ENCODE measurements at regions not wholly inside any gene's neighbourhood (a gene's known extent, or its start where the extent isn't known, plus 50 kb on each side); places are given as distances from the start of the nearest gene placed in this dataset.

DNA sequence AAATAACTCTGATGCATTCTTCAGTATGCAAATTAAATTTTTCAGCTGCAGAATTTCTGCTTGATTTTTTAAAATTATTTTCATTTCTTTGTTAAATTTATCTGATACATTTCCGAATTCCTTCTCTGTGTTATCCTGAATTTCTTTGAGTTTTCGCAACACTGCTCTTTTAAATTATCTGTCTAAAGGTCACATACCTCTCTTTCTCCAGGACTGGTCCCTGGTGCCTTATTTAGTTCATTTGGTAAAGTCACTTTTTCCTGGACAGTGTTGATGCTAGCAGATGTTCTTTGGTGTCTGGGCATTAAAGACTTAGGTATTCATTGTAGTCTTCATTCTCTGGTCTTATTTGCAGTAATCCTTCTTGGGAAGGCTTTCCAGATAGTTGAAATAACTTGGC, 577.4 kb upstream of the LUZP2 start:
- no peak overlapping the region for H2AFZ ChIP-seq (replicated peaks)
- Mint-ChIP-seq H3K27me3 (ENCODE audit: insufficient read depth, low read depth) (peaks cover 2% of the 10 kb centered on the region), H3K4me1 (no peaks in the 10 kb centered on the region), H3K36me3 (no peaks in the 10 kb centered on the region), H3K27ac (no peak overlapping the region), H3K9me3 (no peaks in the 10 kb centered on the region), H3K4me3 (no peak overlapping the region)
- H3K27ac ChIP-seq = no peak overlapping the region
- H3K4me3 ChIP-seq = no peak overlapping the region
- H3K79me2 ChIP-seq (ENCODE audit: low read depth) = no peaks in the 10 kb centered on the region
- no peak overlapping the region for H3K9ac ChIP-seq
- no peaks in the 10 kb centered on the region for H3F3A ChIP-seq (ENCODE audit: low read depth)
- H3K36me3 ChIP-seq = no peaks in the 10 kb centered on the region
- no peaks in the 10 kb centered on the region for H3K4me1 ChIP-seq
- H4K20me1 ChIP-seq (ENCODE audit: low read depth) = no peaks in the 10 kb centered on the region
- no peaks in the 10 kb centered on the region for H3K9me3 ChIP-seq (ENCODE audit: low read depth)
- peak; percentile 2 for DNase-seq (ENCODE audit: low spot score)
- TF ChIP-seq EZH2phosphoT487 (IDR thresholded peaks at IDR 0.05) (no peak), EZH2 (IDR thresholded peaks at IDR 0.05) (no peak)
- TF ChIP-seq, protein P1, sequence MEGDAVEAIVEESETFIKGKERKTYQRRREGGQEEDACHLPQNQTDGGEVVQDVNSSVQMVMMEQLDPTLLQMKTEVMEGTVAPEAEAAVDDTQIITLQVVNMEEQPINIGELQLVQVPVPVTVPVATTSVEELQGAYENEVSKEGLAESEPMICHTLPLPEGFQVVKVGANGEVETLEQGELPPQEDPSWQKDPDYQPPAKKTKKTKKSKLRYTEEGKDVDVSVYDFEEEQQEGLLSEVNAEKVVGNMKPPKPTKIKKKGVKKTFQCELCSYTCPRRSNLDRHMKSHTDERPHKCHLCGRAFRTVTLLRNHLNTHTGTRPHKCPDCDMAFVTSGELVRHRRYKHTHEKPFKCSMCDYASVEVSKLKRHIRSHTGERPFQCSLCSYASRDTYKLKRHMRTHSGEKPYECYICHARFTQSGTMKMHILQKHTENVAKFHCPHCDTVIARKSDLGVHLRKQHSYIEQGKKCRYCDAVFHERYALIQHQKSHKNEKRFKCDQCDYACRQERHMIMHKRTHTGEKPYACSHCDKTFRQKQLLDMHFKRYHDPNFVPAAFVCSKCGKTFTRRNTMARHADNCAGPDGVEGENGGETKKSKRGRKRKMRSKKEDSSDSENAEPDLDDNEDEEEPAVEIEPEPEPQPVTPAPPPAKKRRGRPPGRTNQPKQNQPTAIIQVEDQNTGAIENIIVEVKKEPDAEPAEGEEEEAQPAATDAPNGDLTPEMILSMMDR (IDR thresholded peaks at IDR 0.05) = no peak
- H3K27me3 ChIP-seq = no peaks in the 10 kb centered on the region
- H3K4me2 ChIP-seq = no peak overlapping the region

DNA sequence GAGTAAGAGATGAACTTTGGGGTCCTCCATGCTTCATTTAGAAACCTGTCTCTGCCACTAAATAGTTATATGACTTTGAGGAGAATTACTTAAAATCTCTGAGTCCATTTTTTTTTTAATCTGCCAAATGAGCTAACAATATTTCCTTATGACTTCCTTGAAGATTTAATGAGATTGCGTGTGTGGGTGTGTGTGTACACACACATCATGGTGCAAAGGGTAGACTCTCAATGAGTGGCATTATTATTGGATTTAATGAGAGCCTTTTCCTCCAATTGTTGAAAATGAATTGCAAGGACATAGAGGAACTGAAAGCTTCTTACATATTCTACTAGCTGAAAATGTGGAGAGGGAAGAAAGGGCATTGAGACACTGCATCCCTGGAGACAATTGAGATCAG, 573.5 kb upstream of the LUZP2 start:
- H4K20me1 ChIP-seq (ENCODE audit: low read depth) = no peaks in the 10 kb centered on the region
- H3K4me1 Mint-ChIP-seq = no peaks in the 10 kb centered on the region
- no peaks in the 10 kb centered on the region for H3K27me3 ChIP-seq
- H3K27ac ChIP-seq = no peak overlapping the region
- H3K36me3 ChIP-seq = no peaks in the 10 kb centered on the region
- no peaks in the 10 kb centered on the region for H3K79me2 ChIP-seq (ENCODE audit: low read depth)
- H3K9me3 Mint-ChIP-seq = no peaks in the 10 kb centered on the region
- no peaks in the 10 kb centered on the region for H3F3A ChIP-seq (ENCODE audit: low read depth)
- no peaks in the 10 kb centered on the region for H3K36me3 Mint-ChIP-seq
- H3K4me3 Mint-ChIP-seq = no peak overlapping the region
- no peak overlapping the region for H3K9ac ChIP-seq
- H3K9me3 ChIP-seq (ENCODE audit: low read depth) = no peaks in the 10 kb centered on the region
- H3K4me3 ChIP-seq = no peak overlapping the region
- peaks cover 2% of the 10 kb centered on the region for H3K27me3 Mint-ChIP-seq (ENCODE audit: insufficient read depth, low read depth)
- no peak overlapping the region for H3K4me2 ChIP-seq
- no peak overlapping the region for H3K27ac Mint-ChIP-seq
- no peaks in the 10 kb centered on the region for H3K4me1 ChIP-seq
- TF ChIP-seq EZH2phosphoT487 (IDR thresholded peaks at IDR 0.05) = no peak
- TF ChIP-seq EZH2 (IDR thresholded peaks at IDR 0.05) = no peak
- TF ChIP-seq, protein P1 (IDR thresholded peaks at IDR 0.05) = no peak
- no peak overlapping the region for H2AFZ ChIP-seq (replicated peaks)
- DNase-seq (ENCODE audit: low spot score) = no peak

DNA sequence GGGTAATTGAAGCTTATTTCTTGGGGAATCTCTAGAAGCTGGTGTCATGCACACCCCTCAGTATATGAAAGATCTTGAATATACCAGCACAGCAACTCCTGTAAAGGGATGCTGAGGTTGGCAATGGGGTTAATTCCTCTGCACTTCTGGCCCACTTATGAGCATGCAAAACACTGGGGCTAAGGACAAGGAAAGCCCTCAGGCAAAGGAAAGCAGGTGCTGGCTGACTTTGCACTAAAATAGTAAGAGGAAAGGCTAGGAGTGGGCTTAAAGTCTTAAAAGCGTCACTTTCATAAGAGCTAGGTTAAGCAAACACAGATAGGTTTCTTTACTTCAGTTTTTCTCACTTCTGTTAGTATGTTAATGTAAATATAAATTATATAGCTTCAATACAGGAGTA, 572.6 kb upstream of the LUZP2 start:
- Mint-ChIP-seq H3K4me1 (no peaks in the 10 kb centered on the region), H3K27ac (no peak overlapping the region), H3K36me3 (no peaks in the 10 kb centered on the region), H3K4me3 (no peak overlapping the region), H3K9me3 (no peaks in the 10 kb centered on the region), H3K27me3 (ENCODE audit: insufficient read depth, low read depth) (peaks cover 2% of the 10 kb centered on the region)
- Histone ChIP-seq H3K36me3 (no peaks in the 10 kb centered on the region), H3K27ac (no peak overlapping the region), H3K4me3 (no peak overlapping the region), H3K9me3 (ENCODE audit: low read depth) (no peaks in the 10 kb centered on the region), H3K9ac (no peak overlapping the region), H4K20me1 (ENCODE audit: low read depth) (no peaks in the 10 kb centered on the region), H3F3A (ENCODE audit: low read depth) (no peaks in the 10 kb centered on the region), H3K79me2 (ENCODE audit: low read depth) (no peaks in the 10 kb centered on the region), H3K27me3 (no peaks in the 10 kb centered on the region), H3K4me2 (no peak overlapping the region), H2AFZ (replicated peaks) (no peak overlapping the region), H3K4me1 (no peaks in the 10 kb centered on the region)
- peak; percentile 2 for DNase-seq (ENCODE audit: low spot score)
- TF ChIP-seq EZH2phosphoT487 (IDR thresholded peaks at IDR 0.05) = no peak
- TF ChIP-seq EZH2 (IDR thresholded peaks at IDR 0.05) = no peak
- TF ChIP-seq, protein P1 (IDR thresholded peaks at IDR 0.05) = no peak

Measured in neural progenitor cell (in vitro differentiated cells).